Upper lobe of left lung (tissue), 6 donors: ENCODE measurements at regions not wholly inside any gene's neighbourhood (a gene's known extent, or its start where the extent isn't known, plus 50 kb on each side); places are given as distances from the start of the nearest gene placed in this dataset.
"Not testable (repeated sequence)": the region's sequence is repeated elsewhere in the genome, so short reads cannot be mapped to it uniquely, and the experiment has no call there.

Experiments
- ATAC-seq, 2 donors: fragments of 200-7000 bp; cut with Tn5 transposase; one replicate each; pipeline ENCODE4 v1.9.1; 2022; ENCODE audit warnings: mild to moderate bottlenecking in 2 of 2, moderate library complexity in 2 of 2; ENCODE audit not compliant: low FRiP score in 2 of 2
- DNase-seq, 2 donors: peaks; one replicate each; pipeline ENCODE4 v3.0.0-alpha.2; 2019 to 2020
- H3K27ac ChIP-seq, 4 donors: fragments of 200-600 bp; sonication (generic); one replicate each; pipeline ENCODE4 v1.5.1; 2016 to 2019
- H3K27me3 ChIP-seq, 4 donors: fragments of 200-600 bp; sonication (generic); one replicate each; pipeline ENCODE4 v1.5.1; 2017 to 2019
- H3K36me3 ChIP-seq, 4 donors: fragments of 200-600 bp; sonication (generic); one replicate each; pipeline ENCODE4 v1.5.1; 2016 to 2019
- H3K4me1 ChIP-seq, 4 donors: fragments of 200-600 bp; sonication (generic); one replicate each; pipeline ENCODE4 v1.5.1; 2018 to 2019
- H3K4me3 ChIP-seq, 4 donors: fragments of 200-600 bp; sonication (generic); one replicate each; pipeline ENCODE4 v1.5.1; 2017 to 2019; ENCODE audit warnings: mild to moderate bottlenecking in 2 of 4, moderate library complexity in 1 of 4
- H3K9me3 ChIP-seq, 4 donors: fragments of 200-600 bp; sonication (generic); one replicate each; pipeline ENCODE4 v1.5.1; 2018 to 2019
- EP300 ChIP-seq, 4 donors: sonication (generic); formaldehyde crosslinking; IDR thresholded peaks; one replicate each; pipeline ENCODE4 v1.5.1; 2017; ENCODE audit warnings: antibody characterized with exemption in 4 of 4, control low read depth in 2 of 4
- POLR2A ChIP-seq, 4 donors: fragments of 450-650 bp; IDR thresholded peaks; one replicate each; pipeline ENCODE4 v1.5.1; 2016 to 2017; ENCODE audit warnings: antibody characterized with exemption in 4 of 4, mild to moderate bottlenecking in 2 of 4
- POLR2AphosphoS5 ChIP-seq, 2 donors: sonication (generic); formaldehyde crosslinking; IDR thresholded peaks; one replicate each; pipeline ENCODE4 v1.5.1; 2017; ENCODE audit warnings: antibody characterized with exemption in 2 of 2
- WGBS, 2 donors: methylation state at CpG; one replicate each; pipeline ENCODE4 v1.1.5; 2017 to 2018; 5-methylcytosine and 5-hydroxymethylcytosine counted together
- TF ChIP-seq, protein P1 (sequence below), 6 experiments: fragments of 450-650 bp in 4 of 6; fragments of 200-600 bp in 2 of 6; sonication (generic) in 2 of 6; IDR thresholded peaks; one replicate each; pipeline ENCODE4 v1.5.1; 2016 to 2019; ENCODE audit warnings: antibody characterized with exemption in 6 of 6
- donor health status: DM: no; HTN: no; CAD: no; lungs with moderate emphysema.
- donor health status: DM: no; HTN: yes; CAD: no; lungs with severe emphysema.

DNA sequence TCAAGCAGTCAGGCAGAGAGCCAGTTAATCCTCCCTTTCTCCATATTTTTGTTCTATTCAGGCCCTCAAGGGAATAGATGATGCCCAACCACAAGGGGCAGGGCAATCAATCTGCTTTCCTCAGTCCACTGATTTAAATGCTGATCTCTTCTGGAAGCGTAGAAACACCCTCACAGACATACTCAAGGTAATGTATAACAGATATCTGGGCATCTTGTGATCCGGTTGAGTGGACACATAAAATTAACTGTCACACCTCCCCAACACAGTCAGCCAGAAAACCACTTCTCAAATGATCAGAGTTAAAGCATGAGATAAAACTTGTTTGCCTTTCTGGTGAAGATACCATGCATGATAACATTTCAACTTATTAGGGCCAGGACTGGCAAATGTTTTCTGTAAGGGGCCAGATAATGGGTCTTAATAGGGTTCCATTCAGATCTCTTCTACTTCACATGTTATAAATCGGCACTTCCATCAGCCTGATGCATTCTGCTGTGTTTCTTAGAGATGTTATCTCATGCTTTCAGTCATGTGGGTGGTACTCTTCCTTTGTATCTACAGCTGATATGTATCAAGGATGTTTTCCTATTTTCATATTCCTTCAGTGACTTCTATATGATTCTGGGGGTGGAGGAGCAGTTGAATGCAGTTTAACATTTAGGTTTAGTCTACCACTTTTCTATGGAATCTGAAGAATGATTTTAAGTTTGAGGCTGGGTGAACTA, 58.9 kb upstream of the CNTLN start:
- Histone ChIP-seq H3K27ac (no peak overlapping the region), H3K36me3 (no peaks in the 10 kb centered on the region), H3K4me1 (no peaks in the 10 kb centered on the region), H3K4me3 (no peak overlapping the region), H3K27me3 (no peaks in the 10 kb centered on the region), H3K9me3 (no peaks in the 10 kb centered on the region)
- 84 to 87% methylated on average over 3 of the region's 3 CpGs for WGBS, 2 donors
- ATAC-seq: no peak
- no peak for DNase-seq
- TF ChIP-seq EP300 (IDR thresholded peaks at IDR 0.05): no peak
- TF ChIP-seq, protein P1, sequence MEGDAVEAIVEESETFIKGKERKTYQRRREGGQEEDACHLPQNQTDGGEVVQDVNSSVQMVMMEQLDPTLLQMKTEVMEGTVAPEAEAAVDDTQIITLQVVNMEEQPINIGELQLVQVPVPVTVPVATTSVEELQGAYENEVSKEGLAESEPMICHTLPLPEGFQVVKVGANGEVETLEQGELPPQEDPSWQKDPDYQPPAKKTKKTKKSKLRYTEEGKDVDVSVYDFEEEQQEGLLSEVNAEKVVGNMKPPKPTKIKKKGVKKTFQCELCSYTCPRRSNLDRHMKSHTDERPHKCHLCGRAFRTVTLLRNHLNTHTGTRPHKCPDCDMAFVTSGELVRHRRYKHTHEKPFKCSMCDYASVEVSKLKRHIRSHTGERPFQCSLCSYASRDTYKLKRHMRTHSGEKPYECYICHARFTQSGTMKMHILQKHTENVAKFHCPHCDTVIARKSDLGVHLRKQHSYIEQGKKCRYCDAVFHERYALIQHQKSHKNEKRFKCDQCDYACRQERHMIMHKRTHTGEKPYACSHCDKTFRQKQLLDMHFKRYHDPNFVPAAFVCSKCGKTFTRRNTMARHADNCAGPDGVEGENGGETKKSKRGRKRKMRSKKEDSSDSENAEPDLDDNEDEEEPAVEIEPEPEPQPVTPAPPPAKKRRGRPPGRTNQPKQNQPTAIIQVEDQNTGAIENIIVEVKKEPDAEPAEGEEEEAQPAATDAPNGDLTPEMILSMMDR (IDR thresholded peaks at IDR 0.05): no peak
- TF ChIP-seq POLR2AphosphoS5 (IDR thresholded peaks at IDR 0.05): no peak
- TF ChIP-seq POLR2A (IDR thresholded peaks at IDR 0.05): no peak

DNA sequence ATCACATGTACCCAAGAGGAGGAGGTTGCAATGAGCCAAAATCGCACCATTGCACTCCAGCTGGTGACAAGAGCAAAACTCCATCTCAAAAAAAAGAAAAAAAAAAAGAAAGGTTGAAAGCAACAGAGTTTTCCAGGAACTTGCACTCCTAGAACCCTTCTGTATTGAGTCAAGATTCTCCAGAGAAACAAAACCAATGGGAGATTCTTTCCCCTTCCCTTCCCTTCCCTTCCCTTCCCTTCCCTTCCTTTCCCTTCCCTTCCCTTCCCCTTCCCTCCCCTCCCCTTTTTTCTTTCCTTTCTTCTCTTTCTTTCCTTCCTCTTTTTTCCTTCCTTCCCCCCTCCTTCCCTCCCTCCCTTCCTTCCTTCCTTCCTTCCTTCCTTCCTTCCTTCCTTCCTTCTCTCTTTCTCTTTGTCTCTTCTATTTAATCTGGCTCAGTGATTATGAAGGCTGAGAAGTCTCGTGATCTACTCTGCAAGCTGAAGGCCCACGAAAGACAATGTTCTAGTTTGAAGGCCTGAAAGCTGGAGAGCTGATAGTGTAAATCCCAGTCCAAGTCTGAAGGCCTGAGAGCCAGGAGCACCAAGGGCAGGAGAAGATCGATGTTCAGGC, 59.6 kb upstream of the CNTLN start:
- Histone ChIP-seq H3K36me3 (no peaks in the 10 kb centered on the region), H3K9me3 (no peaks in the 10 kb centered on the region), H3K27ac (no peak overlapping the region), H3K27me3 (no peaks in the 10 kb centered on the region), H3K4me3 (no peak overlapping the region), H3K4me1 (no peaks in the 10 kb centered on the region)
- TF ChIP-seq, protein P1 (IDR thresholded peaks at IDR 0.05): no peak
- TF ChIP-seq POLR2A (IDR thresholded peaks at IDR 0.05) (no peak), POLR2AphosphoS5 (IDR thresholded peaks at IDR 0.05) (no peak), EP300 (IDR thresholded peaks at IDR 0.05) (no peak)
- no peak for ATAC-seq
- no peak for DNase-seq
- 80 to 100% methylated on average over 4 of the region's 4 CpGs for WGBS, 2 donors

DNA sequence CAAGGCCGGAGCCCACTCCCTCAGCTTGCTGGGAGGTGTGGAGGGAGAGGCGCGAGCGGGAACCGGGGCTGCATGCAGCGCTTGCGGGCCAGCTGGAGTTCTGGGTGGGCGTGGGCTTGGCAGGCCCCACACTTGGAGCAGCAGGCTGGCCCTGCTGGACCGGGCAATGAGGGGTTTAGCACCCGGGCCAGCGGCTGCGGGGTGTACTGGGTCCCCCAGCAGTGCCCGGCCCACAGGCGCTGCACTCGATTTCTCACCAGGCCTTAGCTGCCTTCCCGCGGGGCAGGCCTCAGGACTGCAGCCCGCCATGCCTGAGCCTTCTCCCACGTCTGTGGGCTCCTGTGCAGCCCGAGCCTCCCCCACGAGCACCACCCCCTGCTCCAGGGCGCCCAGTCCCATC, 62.3 kb upstream of the CNTLN start:
- not testable (repeated sequence) for ATAC-seq, H3K4me3 ChIP-seq, H3K27ac ChIP-seq, H3K27me3 ChIP-seq, H3K36me3 ChIP-seq, H3K4me1 ChIP-seq, H3K9me3 ChIP-seq
- 92 to 100% methylated on average over 1 to 7 of the region's 22 CpGs for WGBS, 2 donors
- peak in 1 of 2 donors; percentile 78 for DNase-seq

DNA sequence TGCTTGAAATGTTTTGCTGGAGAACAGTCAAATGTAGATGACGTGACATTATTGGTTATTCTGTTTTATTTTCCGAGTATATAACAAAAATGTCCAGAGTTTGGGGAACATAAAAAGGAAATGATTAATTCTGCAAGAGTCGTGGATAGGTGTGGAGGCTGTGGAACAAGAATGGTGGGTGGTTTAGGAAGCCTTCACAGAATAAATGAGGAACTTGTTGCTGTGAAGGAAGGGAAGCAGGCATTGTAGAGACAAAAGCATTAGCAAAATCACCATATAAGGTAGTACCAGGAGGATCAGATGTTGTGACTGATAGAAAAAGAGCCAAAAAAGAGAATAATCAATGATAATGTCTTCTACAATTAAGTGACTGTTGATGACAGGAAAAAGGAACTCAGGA, 66.2 kb upstream of the CNTLN start:
- no peak for ATAC-seq
- WGBS, 2 donors: 59 to 60% methylated on average over 3 of the region's 3 CpGs
- H3K4me3 ChIP-seq: no peak overlapping the region
- no peak overlapping the region for H3K27ac ChIP-seq
- H3K9me3 ChIP-seq: no peaks in the 10 kb centered on the region
- H3K36me3 ChIP-seq: no peaks in the 10 kb centered on the region
- TF ChIP-seq EP300 (IDR thresholded peaks at IDR 0.05) (no peak), POLR2AphosphoS5 (IDR thresholded peaks at IDR 0.05) (no peak), POLR2A (IDR thresholded peaks at IDR 0.05) (no peak)
- TF ChIP-seq, protein P1 (IDR thresholded peaks at IDR 0.05): no peak
- H3K27me3 ChIP-seq: no peaks in the 10 kb centered on the region
- no peaks in the 10 kb centered on the region for H3K4me1 ChIP-seq
- no peak for DNase-seq

DNA sequence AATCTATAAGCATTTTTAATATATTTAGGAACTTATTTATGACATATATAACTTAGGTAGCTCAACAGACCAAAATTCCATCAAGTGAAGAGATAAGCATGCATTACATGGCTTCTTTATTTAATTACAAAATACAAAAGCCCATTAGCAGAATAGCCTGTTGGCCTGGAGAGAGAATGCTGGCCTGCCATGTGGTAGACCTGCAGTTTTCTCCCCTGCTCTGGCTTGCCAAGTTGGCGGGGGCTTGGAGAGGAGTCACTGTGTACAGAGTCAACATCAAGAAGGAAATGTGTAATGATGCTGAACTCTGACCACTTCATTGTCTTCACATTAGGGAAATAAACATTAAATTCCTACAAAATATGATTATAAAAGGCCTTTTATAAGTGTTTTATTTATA, 69.8 kb upstream of the CNTLN start:
- TF ChIP-seq, protein P1 (IDR thresholded peaks at IDR 0.05): no peak
- no peak overlapping the region for H3K27ac ChIP-seq

More for the DNA sequence above, 69.8 kb upstream of the CNTLN start:
- no peaks in the 10 kb centered on the region for H3K9me3 ChIP-seq
- WGBS, 2 donors: 42 to 65% methylated on average over 1 of the region's 1 CpG
- no peaks in the 10 kb centered on the region for H3K4me1 ChIP-seq
- DNase-seq (no peak), ATAC-seq (no peak)
- H3K36me3 ChIP-seq: no peaks in the 10 kb centered on the region
- no peak overlapping the region for H3K4me3 ChIP-seq
- no peaks in the 10 kb centered on the region for H3K27me3 ChIP-seq
